CD14-positive monocyte (primary cell): ENCODE measurements at regions not wholly inside any gene's neighbourhood (a gene's known extent, or its start where the extent isn't known, plus 50 kb on each side); places are given as distances from the start of the nearest gene placed in this dataset.

ENCODE experiments used
- DNase-seq, 3 donors: peaks; one replicate each; pipeline ENCODE4 v3.0.0-alpha.2; 2011 to 2022
- H2AFZ ChIP-seq: 2 replicates; pipeline ENCODE4 v1.6.0; 2012; ENCODE audit warnings: mild to moderate bottlenecking, low read depth, low read length, inconsistent platforms; ENCODE audit not compliant: insufficient read depth, poor library complexity, severe bottlenecking
- H3K27ac ChIP-seq, 2 donors: 1 replicate in 1 of 2; 2 replicates in 1 of 2; pipeline ENCODE4 v1.5.1; 2012 to 2013; ENCODE audit warnings: low read length in 2 of 2, control low read depth in 1 of 2, inconsistent platforms in 1 of 2, low read depth in 1 of 2, mild to moderate bottlenecking in 1 of 2
- H3K27me3 ChIP-seq, 2 donors: one replicate each; pipeline versions ENCODE4 v1.6.0 to v1.6.1; 2011 to 2013; ENCODE audit warnings: low read length in 2 of 2; ENCODE audit not compliant: control insufficient read depth in 2 of 2, insufficient read depth in 2 of 2
- H3K36me3 ChIP-seq, 2 donors: replicated peaks in 1 of 2; 1 replicate in 1 of 2; 2 replicates in 1 of 2; pipeline versions ENCODE4 v1.5.1 to v1.6.1; 2012 to 2013; ENCODE audit warnings: low read length in 2 of 2, control low read depth in 1 of 2, inconsistent platforms in 1 of 2, mild to moderate bottlenecking in 1 of 2; ENCODE audit not compliant: insufficient read depth in 2 of 2, control insufficient read depth in 1 of 2
- H3K4me1 ChIP-seq, 2 donors: 1 replicate in 1 of 2; 2 replicates in 1 of 2; pipeline versions ENCODE4 v1.5.1 to v1.6.1; 2012 to 2013; ENCODE audit warnings: low read length in 2 of 2, control low read depth in 1 of 2, inconsistent platforms in 1 of 2, mild to moderate bottlenecking in 1 of 2, moderate library complexity in 1 of 2; ENCODE audit not compliant: insufficient read depth in 2 of 2, control insufficient read depth in 1 of 2
- H3K4me2 ChIP-seq: replicated peaks from 2 replicates; pipeline ENCODE3; 2012; ENCODE audit warnings: low read length, moderate library complexity, mild to moderate bottlenecking; ENCODE audit not compliant: poor library complexity, severe bottlenecking; ENCODE audit errors: extremely low read depth
- H3K4me3 ChIP-seq, 3 experiments: fragments of 200-600 bp in 1 of 3; sonication (generic) in 1 of 3; replicated peaks in 1 of 3; 1 replicate in 2 of 3; 2 replicates in 1 of 3; pipeline ENCODE4 v1.5.1; 2011 to 2013; ENCODE audit warnings: low read length in 3 of 3, mild to moderate bottlenecking in 3 of 3, control low read depth in 2 of 3, low read depth in 2 of 3, inconsistent platforms in 1 of 3, moderate library complexity in 1 of 3
- H3K79me2 ChIP-seq: 2 replicates; pipeline ENCODE4 v1.6.0; 2012; ENCODE audit warnings: mild to moderate bottlenecking, control low read depth, inconsistent platforms, low read length, moderate library complexity; ENCODE audit not compliant: insufficient read depth
- H3K9ac ChIP-seq: 2 replicates; pipeline ENCODE4 v1.6.0; 2017; ENCODE audit warnings: low read length, mild to moderate bottlenecking; ENCODE audit not compliant: insufficient read depth, poor library complexity, severe bottlenecking
- H3K9me3 ChIP-seq, 2 donors: replicated peaks in 1 of 2; 1 replicate in 1 of 2; 2 replicates in 1 of 2; pipeline versions ENCODE4 v1.5.1 to v1.6.1; 2012 to 2013; ENCODE audit warnings: low read length in 2 of 2, control low read depth in 1 of 2; ENCODE audit not compliant: control insufficient read depth in 1 of 2, insufficient read depth in 1 of 2
- H4K20me1 ChIP-seq: 2 replicates; pipeline ENCODE4 v1.6.0; 2012; ENCODE audit warnings: mild to moderate bottlenecking, low read length, control low read depth, moderate library complexity; ENCODE audit not compliant: insufficient read depth
- H3K27ac Mint-ChIP-seq, 7 donors: one replicate each; pipeline ENCODE4 v1.8.0; 2020; ENCODE audit warnings: mild to moderate bottlenecking in 7 of 7, mixed read lengths in 7 of 7, moderate library complexity in 6 of 7, inconsistent platforms in 2 of 7
- H3K27me3 Mint-ChIP-seq, 3 donors: one replicate each; pipeline ENCODE4 v1.8.0; 2021 to 2022; ENCODE audit warnings: low read depth in 3 of 3, mild to moderate bottlenecking in 3 of 3, mixed read lengths in 3 of 3, moderate library complexity in 3 of 3, inconsistent platforms in 1 of 3
- H3K36me3 Mint-ChIP-seq, 2 donors: one replicate each; pipeline ENCODE4 v1.8.0; 2020; ENCODE audit warnings: mixed read lengths in 2 of 2, inconsistent platforms in 1 of 2, mild to moderate bottlenecking in 1 of 2
- H3K4me1 Mint-ChIP-seq: one replicate; pipeline ENCODE4 v1.8.0; 2020; ENCODE audit warnings: mild to moderate bottlenecking, mixed read lengths
- H3K4me3 Mint-ChIP-seq, 2 donors: one replicate each; pipeline ENCODE4 v1.8.0; 2020; ENCODE audit warnings: mild to moderate bottlenecking in 2 of 2, mixed read lengths in 2 of 2, moderate library complexity in 1 of 2
- H3K9me3 Mint-ChIP-seq, 7 donors: one replicate each; pipeline ENCODE4 v1.8.0; 2020 to 2022; ENCODE audit warnings: mixed read lengths in 7 of 7, mild to moderate bottlenecking in 6 of 7, moderate library complexity in 6 of 7, inconsistent platforms in 2 of 7
- WGBS: methylation state at CpG from one replicate; pipeline ENCODE4 v1.1.5; 2013; ENCODE audit warnings: missing lambda C conversion rate; ENCODE audit not compliant: insufficient coverage; 5-methylcytosine and 5-hydroxymethylcytosine counted together
- intact Hi-C, 2 donors: fragments of 100-400 bp; cut with micrococcal nuclease; formaldehyde crosslinking; loops; one replicate each; pipeline versions ENCODE4 v1.15.0 to v1.15.1; 2023
- TF ChIP-seq, protein P1 (sequence below): fragments of 200-600 bp; IDR thresholded peaks from one replicate; pipeline ENCODE4 v1.8.0; 2022; ENCODE audit warnings: antibody characterized with exemption, mild to moderate bottlenecking

DNA sequence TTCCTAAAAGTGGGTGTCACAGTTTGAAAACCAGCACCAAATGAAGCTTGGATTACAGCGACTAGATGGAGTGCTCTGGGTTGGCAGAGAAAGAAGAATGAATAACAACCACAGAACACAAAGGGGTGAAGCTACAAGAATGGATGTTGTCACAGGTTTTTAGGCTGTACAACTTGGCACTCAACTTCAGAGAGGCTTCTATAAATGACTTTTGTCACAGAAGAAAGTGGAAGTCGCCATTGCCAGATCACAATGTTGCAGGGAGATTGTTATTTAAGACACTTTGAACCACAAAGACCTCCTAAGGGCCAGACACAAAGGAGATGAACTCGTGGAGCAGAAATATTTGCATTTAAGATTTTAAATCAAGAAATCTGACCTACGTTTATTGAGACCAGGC is 354.2 kb downstream of the CDH7 start:
- no CpG with 5 or more reads among the region's 4 CpGs for WGBS
- DNase-seq, result no peak
- Histone ChIP-seq H3K36me3 (no peaks in the 10 kb centered on the region), H3K27me3 (no peaks in the 10 kb centered on the region), H3K4me3 (no peak overlapping the region), H3K79me2 (no peaks in the 10 kb centered on the region), H3K9me3 (no peaks in the 10 kb centered on the region), H3K27ac (no peak overlapping the region), H2AFZ (no peak overlapping the region), H3K9ac (no peak overlapping the region), H3K4me1 (no peaks in the 10 kb centered on the region), H4K20me1 (no peaks in the 10 kb centered on the region), H3K4me2 (no peak overlapping the region)
- intact Hi-C loops, result no loop called here
- Mint-ChIP-seq H3K36me3 (no peaks in the 10 kb centered on the region), H3K27ac (no peak overlapping the region), H3K27me3 (peaks cover 0 to 1% (median 0%) of the 10 kb centered on the region in 3 donors), H3K4me1 (peaks cover 3% of the 10 kb centered on the region), H3K9me3 (peaks cover 0 to 4% (median 0%) of the 10 kb centered on the region in 7 donors), H3K4me3 (no peak overlapping the region)
- TF ChIP-seq, protein P1, sequence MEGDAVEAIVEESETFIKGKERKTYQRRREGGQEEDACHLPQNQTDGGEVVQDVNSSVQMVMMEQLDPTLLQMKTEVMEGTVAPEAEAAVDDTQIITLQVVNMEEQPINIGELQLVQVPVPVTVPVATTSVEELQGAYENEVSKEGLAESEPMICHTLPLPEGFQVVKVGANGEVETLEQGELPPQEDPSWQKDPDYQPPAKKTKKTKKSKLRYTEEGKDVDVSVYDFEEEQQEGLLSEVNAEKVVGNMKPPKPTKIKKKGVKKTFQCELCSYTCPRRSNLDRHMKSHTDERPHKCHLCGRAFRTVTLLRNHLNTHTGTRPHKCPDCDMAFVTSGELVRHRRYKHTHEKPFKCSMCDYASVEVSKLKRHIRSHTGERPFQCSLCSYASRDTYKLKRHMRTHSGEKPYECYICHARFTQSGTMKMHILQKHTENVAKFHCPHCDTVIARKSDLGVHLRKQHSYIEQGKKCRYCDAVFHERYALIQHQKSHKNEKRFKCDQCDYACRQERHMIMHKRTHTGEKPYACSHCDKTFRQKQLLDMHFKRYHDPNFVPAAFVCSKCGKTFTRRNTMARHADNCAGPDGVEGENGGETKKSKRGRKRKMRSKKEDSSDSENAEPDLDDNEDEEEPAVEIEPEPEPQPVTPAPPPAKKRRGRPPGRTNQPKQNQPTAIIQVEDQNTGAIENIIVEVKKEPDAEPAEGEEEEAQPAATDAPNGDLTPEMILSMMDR, result no peak

DNA sequence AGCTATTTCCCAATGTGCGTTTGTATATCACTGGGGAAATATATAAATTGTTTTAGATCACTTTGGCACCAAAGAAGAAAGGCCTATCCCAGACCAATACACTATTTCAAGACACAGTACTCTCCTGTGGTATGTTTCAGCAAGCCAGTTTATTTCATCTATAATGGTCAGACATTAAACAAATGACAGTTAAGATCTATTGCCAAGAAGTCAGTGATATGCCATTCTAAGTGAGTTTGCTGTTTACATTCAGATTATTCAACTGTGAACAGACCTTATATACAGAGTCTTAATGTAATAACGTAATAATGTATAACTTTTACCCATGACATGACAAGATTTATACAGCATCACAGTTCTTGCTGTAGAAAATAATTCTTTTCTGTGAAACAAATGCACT is 352.7 kb downstream of the CDH7 start:
- Histone ChIP-seq H3K4me2 (no peak overlapping the region), H3K27ac (no peak overlapping the region), H3K9ac (no peak overlapping the region), H4K20me1 (no peaks in the 10 kb centered on the region), H2AFZ (no peak overlapping the region), H3K27me3 (no peaks in the 10 kb centered on the region), H3K4me3 (no peak overlapping the region), H3K9me3 (no peaks in the 10 kb centered on the region), H3K79me2 (no peaks in the 10 kb centered on the region), H3K4me1 (no peaks in the 10 kb centered on the region), H3K36me3 (no peaks in the 10 kb centered on the region)
- no peak overlapping the region for H3K27ac Mint-ChIP-seq
- TF ChIP-seq, protein P1, result no peak
- H3K4me3 Mint-ChIP-seq, result no peak overlapping the region
- no peaks in the 10 kb centered on the region for H3K36me3 Mint-ChIP-seq
- intact Hi-C loops, result no loop called here
- H3K9me3 Mint-ChIP-seq, result peaks cover 0 to 6% (median 0%) of the 10 kb centered on the region in 7 donors
- no peaks in the 10 kb centered on the region for H3K27me3 Mint-ChIP-seq
- H3K4me1 Mint-ChIP-seq, result peaks cover 3% of the 10 kb centered on the region
- no peak for DNase-seq
- no CpG with 5 or more reads among the region's 2 CpGs for WGBS
